VCaP (cell line): ENCODE measurements at regions not wholly inside any gene's neighbourhood (a gene's known extent, or its start where the extent isn't known, plus 50 kb on each side); places are given as distances from the start of the nearest gene placed in this dataset.
"Not testable (repeated sequence)": the region's sequence is repeated elsewhere in the genome, so short reads cannot be mapped to it uniquely, and the experiment has no call there.

Experiments
- H3K27ac ChIP-seq: fragments of 450-650 bp; 2 replicates; pipeline ENCODE4 v1.5.1; 2017
- CTCF ChIP-seq: fragments of 450-650 bp; conservative IDR thresholded peaks from 2 replicates; pipeline ENCODE4 v1.5.1; 2017; ENCODE audit warnings: mild to moderate bottlenecking, moderate library complexity

GRCh38 chr12:9424175-9424740 is 183.5 kb downstream of the KLRB1 start:
- H3K27ac ChIP-seq = not testable (repeated sequence)

- not testable (repeated sequence) for H3K27ac ChIP-seq
Measured at GRCh38 chr12:9422689-9423088, 185.0 kb downstream of the KLRB1 start.

GRCh38 chr12:9421520-9422086 is 186.1 kb downstream of the KLRB1 start:
- H3K27ac ChIP-seq = not testable (repeated sequence)

GRCh38 chr12:9420817-9421519 is 186.7 kb downstream of the KLRB1 start:
- H3K27ac ChIP-seq = not testable (repeated sequence)

GRCh38 chr12:9418669-9419041 is 189.1 kb downstream of the KLRB1 start:
- not testable (repeated sequence) for H3K27ac ChIP-seq

- not testable (repeated sequence) for H3K27ac ChIP-seq
Measured at GRCh38 chr12:9417947-9418668, 189.6 kb downstream of the KLRB1 start.

- not testable (repeated sequence) for H3K27ac ChIP-seq
Measured at GRCh38 chr12:9417341-9417740, 190.4 kb downstream of the KLRB1 start.

GRCh38 chr12:9416346-9416745 is 191.4 kb downstream of the KLRB1 start:
- not testable (repeated sequence) for H3K27ac ChIP-seq

- not testable (repeated sequence) for H3K27ac ChIP-seq
Measured at GRCh38 chr12:9415898-9416297, 191.8 kb downstream of the KLRB1 start.

- not testable (repeated sequence) for H3K27ac ChIP-seq
Measured at GRCh38 chr12:9413862-9414261, 193.9 kb downstream of the KLRB1 start.

- H3K27ac ChIP-seq = not testable (repeated sequence)
Measured at GRCh38 chr12:9412459-9412858, 195.3 kb downstream of the KLRB1 start.

GRCh38 chr12:9411616-9412268 is 196.0 kb downstream of the KLRB1 start:
- H3K27ac ChIP-seq = not testable (repeated sequence)

- not testable (repeated sequence) for H3K27ac ChIP-seq
Measured at GRCh38 chr12:9407425-9407748, 199.2 kb upstream of the PZP start.

- no peak for TF ChIP-seq CTCF
- H3K27ac ChIP-seq = no peak overlapping the region
Measured at GRCh38 chr12:9406564-9407424, 198.6 kb upstream of the PZP start.
